AG04449 (cell line): ENCODE measurements at regions not wholly inside any gene's neighbourhood (a gene's known extent, or its start where the extent isn't known, plus 50 kb on each side); places are given as distances from the start of the nearest gene placed in this dataset.

Experiments
- CTCF ChIA-PET: fragments of 350-600 bp; formaldehyde crosslinking; extraction: SDS; loops from one replicate; lab custom pipeline; 2021; ENCODE audit warnings: antibody characterized with exemption; lab: Yijun Ruan, JAX
- POLR2A ChIA-PET: fragments of 400-600, 350-600 bp; formaldehyde crosslinking; extraction: SDS; loops from one replicate; lab custom pipeline; 2020; ENCODE audit warnings: antibody characterized with exemption, inconsistent platforms; lab: Yijun Ruan, JAX
- DNase-seq: peaks from one replicate; pipeline ENCODE4 v3.0.0-alpha.2; 2010; ENCODE audit warnings: low read depth, low spot score
- H3K4me3 ChIP-seq: 2 replicates; pipeline ENCODE4 v1.5.1; 2011; ENCODE audit warnings: low read depth, mild to moderate bottlenecking, control low read depth, low read length
- CTCF ChIP-seq: IDR thresholded peaks from one replicate; pipeline ENCODE4 v1.5.1; 2011; ENCODE audit warnings: mild to moderate bottlenecking, moderate library complexity, low read length, control low read depth, inconsistent platforms; ENCODE audit not compliant: insufficient read depth; ENCODE audit errors: missing control alignments

- ChIA-PET POLR2A (no interaction called here), CTCF (interaction anchor here (1.0 kb wide), 1 partner anchor 21 kb away, joined by 3 read pairs; no protein-coding TSS in a partner anchor)
- DNase-seq, result no peak
- TF ChIP-seq CTCF, result no peak
- no peak overlapping the region for H3K4me3 ChIP-seq
These were observed 162.4 kb upstream of the STT3B start for GRCh38 chr3:31370380-31370666.

GRCh38 chr3:31370681-31371080, 162.0 kb upstream of the STT3B start:
- DNase-seq, result no peak

GRCh38 chr3:31371484-31372177, 161.1 kb upstream of the STT3B start:
- no peak overlapping the region for H3K4me3 ChIP-seq
- no peak for DNase-seq
- ChIA-PET POLR2A (no interaction called here), CTCF (no interaction called here)
- no peak for TF ChIP-seq CTCF

More at GRCh38 chr3:31370681-31371080, 162.0 kb upstream of the STT3B start:
- H3K4me3 ChIP-seq, result no peak overlapping the region
- ChIA-PET POLR2A (no interaction called here), CTCF (interaction anchor here (1.0 kb wide), 1 partner anchor 21 kb away, joined by 3 read pairs; no protein-coding TSS in a partner anchor)
- TF ChIP-seq CTCF, result no peak

- POLR2A ChIA-PET, result interaction anchor here (1.2 kb wide), 1 partner anchor 159 kb away, joined by 3 read pairs; the partner anchor contains the start of gene STT3B
- no peak overlapping the region for H3K4me3 ChIP-seq
- CTCF ChIA-PET, result interaction anchor here (0.7 to 1.8 kb wide), 2 partner anchors 16 to 30 kb away, joined by 3 to 4 read pairs; no protein-coding TSS in a partner anchor
- no peak for DNase-seq
- no peak for TF ChIP-seq CTCF
These were observed 159.0 kb upstream of the STT3B start for GRCh38 chr3:31373681-31374080.

GRCh38 chr3:31377045-31377642, 155.6 kb upstream of the STT3B start:
- no peak overlapping the region for H3K4me3 ChIP-seq
- TF ChIP-seq CTCF, result no peak
- DNase-seq, result no peak
- ChIA-PET POLR2A (no interaction called here), CTCF (interaction anchor here (2.3 kb wide), 1 partner anchor 14 kb away, joined by 12 read pairs; no protein-coding TSS in a partner anchor)

- H3K4me3 ChIP-seq, result no peak overlapping the region
- ChIA-PET POLR2A (no interaction called here), CTCF (interaction anchor here (2.3 kb wide), 1 partner anchor 15 kb away, joined by 12 read pairs; no protein-coding TSS in a partner anchor)
- no peak for TF ChIP-seq CTCF
- no peak for DNase-seq
These were observed 154.5 kb upstream of the STT3B start for GRCh38 chr3:31378231-31378630.
